HG02852 (cell line): ENCODE measurements at regions not wholly inside any gene's neighbourhood (a gene's known extent, or its start where the extent isn't known, plus 50 kb on each side); places are given as distances from the start of the nearest gene placed in this dataset.
"Not testable (repeated sequence)": the region's sequence is repeated elsewhere in the genome, so short reads cannot be mapped to it uniquely, and the experiment has no call there.

Experiments
- ATAC-seq: cut with Tn5 transposase; IDR thresholded peaks from one replicate; pipeline ENCODE4 v1.9.1; 2021; ENCODE audit warnings: mild to moderate bottlenecking, moderate library complexity; ENCODE audit not compliant: unreplicated experiment

GRCh38 chr3:3476669-3477068 is 297.2 kb upstream of the CRBN start:
- no peak for ATAC-seq

- ATAC-seq, result no peak
Observed at GRCh38 chr3:3468596-3468995, 289.1 kb upstream of the CRBN start.

GRCh38 chr3:3464131-3464530 is 284.6 kb upstream of the CRBN start:
- ATAC-seq, result no peak

GRCh38 chr3:3461317-3461716 is 281.8 kb upstream of the CRBN start:
- no peak for ATAC-seq

- no peak for ATAC-seq
Observed at GRCh38 chr3:3448468-3448867, 269.0 kb upstream of the CRBN start.

GRCh38 chr3:3447641-3448040 is 268.1 kb upstream of the CRBN start:
- ATAC-seq, result no peak

- ATAC-seq, result no peak
Observed at GRCh38 chr3:3446251-3446650, 266.8 kb upstream of the CRBN start.

- ATAC-seq, result no peak
Observed at GRCh38 chr3:3443482-3443881, 264.0 kb upstream of the CRBN start.

- no peak for ATAC-seq
Observed at GRCh38 chr3:3433711-3434110, 254.2 kb upstream of the CRBN start.

GRCh38 chr3:3429841-3430240 is 250.3 kb upstream of the CRBN start:
- ATAC-seq, result no peak

GRCh38 chr3:3407707-3408106 is 228.2 kb upstream of the CRBN start:
- ATAC-seq, result not testable (repeated sequence)

GRCh38 chr3:3405131-3405530 is 225.6 kb upstream of the CRBN start:
- ATAC-seq, result no peak

GRCh38 chr3:3403700-3404099 is 224.2 kb upstream of the CRBN start:
- ATAC-seq, result no peak

- ATAC-seq, result no peak
Observed at GRCh38 chr3:3392946-3393345, 213.5 kb upstream of the CRBN start.

- no peak for ATAC-seq
Observed at GRCh38 chr3:3383461-3383860, 204.0 kb upstream of the CRBN start.

- ATAC-seq, result no peak
Observed at GRCh38 chr3:3372210-3372777, 192.8 kb upstream of the CRBN start.

GRCh38 chr3:3368306-3368705 is 188.8 kb upstream of the CRBN start:
- ATAC-seq, result no peak

- ATAC-seq, result no peak
Observed at GRCh38 chr3:3366386-3366785, 186.9 kb upstream of the CRBN start.

GRCh38 chr3:3365716-3366115 is 186.2 kb upstream of the CRBN start:
- ATAC-seq, result no peak

GRCh38 chr3:3356846-3357245 is 177.4 kb upstream of the CRBN start:
- ATAC-seq, result no peak

GRCh38 chr3:3355442-3355841 is 176.0 kb upstream of the CRBN start:
- ATAC-seq, result no peak

- peak; percentile 81 for ATAC-seq
Observed at GRCh38 chr3:3353153-3353552, 173.7 kb upstream of the CRBN start.

- no peak for ATAC-seq
Observed at GRCh38 chr3:3351226-3351625, 171.7 kb upstream of the CRBN start.

GRCh38 chr3:3347056-3347455 is 167.6 kb upstream of the CRBN start:
- ATAC-seq, result not testable (repeated sequence)
